GM18951 (cell line): ENCODE measurements at regions not wholly inside any gene's neighbourhood (a gene's known extent, or its start where the extent isn't known, plus 50 kb on each side); places are given as distances from the start of the nearest gene placed in this dataset.
"Not testable (repeated sequence)": the region's sequence is repeated elsewhere in the genome, so short reads cannot be mapped to it uniquely, and the experiment has no call there.

Experiments
- POLR2A ChIP-seq: IDR thresholded peaks from 4 replicates; pipeline ENCODE4 v1.6.1; 2011; ENCODE audit warnings: mild to moderate bottlenecking; ENCODE audit not compliant: insufficient read length, insufficient read depth; ENCODE audit errors: extremely low read depth
- in situ Hi-C: fragments of 300-500 bp; cut with MboI; formaldehyde crosslinking; loops from one replicate; pipeline ENCODE4 v1.12.0; 2022; ENCODE audit warnings: low sequenced_read_pairs, mixed read lengths, inconsistent platforms; ENCODE audit not compliant: unreplicated experiment

- TF ChIP-seq POLR2A: no peak
- in situ Hi-C loops: no loop called here
These were observed 103.8 kb downstream of the FZD1 start for GRCh38 chr7:91367812-91368578.

GRCh38 chr7:91372323-91372722, 108.1 kb downstream of the FZD1 start:
- in situ Hi-C loops: no loop called here
- TF ChIP-seq POLR2A: no peak

- in situ Hi-C loops: no loop called here
These were observed 109.0 kb downstream of the FZD1 start for GRCh38 chr7:91373111-91373800.

GRCh38 chr7:91374321-91374989, 110.2 kb downstream of the FZD1 start:
- in situ Hi-C loops: no loop called here
- no peak for TF ChIP-seq POLR2A

More at GRCh38 chr7:91373111-91373800, 109.0 kb downstream of the FZD1 start:
- TF ChIP-seq POLR2A: no peak

GRCh38 chr7:91375378-91375777, 111.1 kb downstream of the FZD1 start:
- in situ Hi-C loops: no loop called here
- no peak for TF ChIP-seq POLR2A

- no peak for TF ChIP-seq POLR2A
- in situ Hi-C loops: no loop called here
These were observed 113.9 kb downstream of the FZD1 start for GRCh38 chr7:91378131-91378530.

GRCh38 chr7:91379236-91379635, 115.0 kb downstream of the FZD1 start:
- in situ Hi-C loops: no loop called here
- no peak for TF ChIP-seq POLR2A

GRCh38 chr7:91379991-91380390, 115.8 kb downstream of the FZD1 start:
- TF ChIP-seq POLR2A: no peak
- in situ Hi-C loops: no loop called here

- in situ Hi-C loops: no loop called here
- no peak for TF ChIP-seq POLR2A
These were observed 119.0 kb downstream of the FZD1 start for GRCh38 chr7:91383053-91383904.

GRCh38 chr7:91383905-91384274, 119.7 kb downstream of the FZD1 start:
- in situ Hi-C loops: no loop called here

GRCh38 chr7:91394757-91395156, 130.5 kb downstream of the FZD1 start:
- in situ Hi-C loops: not testable (repeated sequence)

More at GRCh38 chr7:91383905-91384274, 119.7 kb downstream of the FZD1 start:
- TF ChIP-seq POLR2A: no peak

GRCh38 chr7:91395313-91395712, 131.1 kb downstream of the FZD1 start:
- in situ Hi-C loops: not testable (repeated sequence)

- in situ Hi-C loops: no loop called here
- TF ChIP-seq POLR2A: no peak
These were observed 132.9 kb downstream of the FZD1 start for GRCh38 chr7:91397096-91397495.

GRCh38 chr7:91397612-91398011, 133.4 kb downstream of the FZD1 start:
- no peak for TF ChIP-seq POLR2A
- in situ Hi-C loops: no loop called here
